HEK293 (cell line): ENCODE measurements at regions not wholly inside any gene's neighbourhood (a gene's known extent, or its start where the extent isn't known, plus 50 kb on each side); places are given as distances from the start of the nearest gene placed in this dataset.

ENCODE experiments used
- CTCF ChIA-PET: fragments of 350-600 bp; formaldehyde crosslinking; extraction: SDS; loops from one replicate; lab custom pipeline; 2021; ENCODE audit warnings: antibody characterized with exemption; lab: Yijun Ruan, JAX
- POLR2A ChIA-PET: fragments of 300-600 bp; formaldehyde crosslinking; extraction: SDS; loops from one replicate; lab custom pipeline; 2020; ENCODE audit warnings: antibody characterized with exemption, inconsistent platforms; lab: Yijun Ruan, JAX
- H3K27ac ChIP-seq: fragments of 200-500 bp; sonication (Bioruptor generic); 2 replicates; pipeline ENCODE4 v1.5.1; 2014; ENCODE audit warnings: low read depth, low read length, control low read depth, inconsistent platforms; ENCODE audit errors: extremely low read depth
- H3K36me3 ChIP-seq, 2 experiments: fragments of 200-500 bp in 1 of 2; sonication (Bioruptor generic) in 1 of 2; 1 replicate in 1 of 2; 2 replicates in 1 of 2; pipeline ENCODE4 v1.5.1; 2014 to 2017; ENCODE audit warnings: inconsistent platforms in 2 of 2, low read length in 2 of 2; ENCODE audit not compliant: control insufficient read depth in 2 of 2, insufficient read depth in 1 of 2
- H3K4me1 ChIP-seq: fragments of 200-500 bp; sonication (Bioruptor generic); 2 replicates; pipeline ENCODE4 v1.5.1; 2014; ENCODE audit warnings: mild to moderate bottlenecking, low read length, inconsistent platforms; ENCODE audit not compliant: control insufficient read depth, insufficient read depth
- H3K4me3 ChIP-seq: 2 replicates; pipeline ENCODE4 v1.5.1; 2011; ENCODE audit warnings: low read depth, mild to moderate bottlenecking, control low read depth, low read length, moderate library complexity
- H3K9me3 ChIP-seq: fragments of 200-500 bp; sonication (Bioruptor generic); 2 replicates; pipeline ENCODE4 v1.5.1; 2014; ENCODE audit warnings: low read depth, low read length, inconsistent platforms; ENCODE audit not compliant: control insufficient read depth, insufficient read depth
- BCL11A ChIP-seq: fragments of 450-650 bp; formaldehyde crosslinking; IDR thresholded peaks from 2 replicates; pipeline ENCODE4 v1.5.1; 2016; ENCODE audit warnings: low read depth, missing biosample characterization, missing genetic modification characterization
- GLI4 ChIP-seq: fragments of 450-650 bp; formaldehyde crosslinking; IDR thresholded peaks from 2 replicates; pipeline ENCODE4 v1.5.1; 2016; ENCODE audit warnings: missing biosample characterization, missing genetic modification characterization
- MEIS1 ChIP-seq: sonication (generic); formaldehyde crosslinking; IDR thresholded peaks from 2 replicates; pipeline ENCODE4 v1.8.1; 2022; ENCODE audit warnings: missing genetic modification reagents, mild to moderate bottlenecking, borderline replicate concordance
- SP7 ChIP-seq: fragments of 450-650 bp; formaldehyde crosslinking; IDR thresholded peaks from 2 replicates; pipeline ENCODE4 v1.5.1; 2016; ENCODE audit warnings: missing biosample characterization, missing genetic modification characterization
- ZFP69B ChIP-seq: fragments of 450-650 bp; formaldehyde crosslinking; IDR thresholded peaks from 2 replicates; pipeline ENCODE4 v1.5.1; 2016; ENCODE audit warnings: missing biosample characterization, missing genetic modification characterization
- ZNF114 ChIP-seq: fragments of 450-650 bp; formaldehyde crosslinking; IDR thresholded peaks from 2 replicates; pipeline ENCODE4 v1.5.0; 2017; ENCODE audit warnings: missing biosample characterization, missing genetic modification characterization
- ZNF132 ChIP-seq: fragments of 450-650 bp; formaldehyde crosslinking; IDR thresholded peaks from 2 replicates; pipeline ENCODE4 v1.5.1; 2017; ENCODE audit warnings: missing biosample characterization, missing genetic modification characterization, borderline replicate concordance
- ZNF169 ChIP-seq: fragments of 450-650 bp; formaldehyde crosslinking; IDR thresholded peaks from 2 replicates; pipeline ENCODE4 v1.5.1; 2016; ENCODE audit warnings: missing biosample characterization, missing genetic modification characterization
- ZNF214 ChIP-seq: fragments of 450-650 bp; formaldehyde crosslinking; IDR thresholded peaks from 2 replicates; pipeline ENCODE4 v1.5.1; 2017; ENCODE audit warnings: missing biosample characterization, mild to moderate bottlenecking, missing genetic modification characterization, borderline replicate concordance
- ZNF24 ChIP-seq: fragments of 450-650 bp; formaldehyde crosslinking; IDR thresholded peaks from 2 replicates; pipeline ENCODE4 v1.5.1; 2016; ENCODE audit warnings: missing biosample characterization, missing genetic modification characterization
- ZNF266 ChIP-seq: fragments of 450-650 bp; formaldehyde crosslinking; IDR thresholded peaks from 2 replicates; pipeline ENCODE4 v1.5.1; 2016; ENCODE audit warnings: missing biosample characterization, missing genetic modification characterization, low read depth
- ZNF416 ChIP-seq: fragments of 450-650 bp; formaldehyde crosslinking; IDR thresholded peaks from 2 replicates; pipeline ENCODE4 v1.5.1; 2016; ENCODE audit warnings: missing biosample characterization, missing genetic modification characterization
- ZNF623 ChIP-seq: fragments of 450-650 bp; formaldehyde crosslinking; IDR thresholded peaks from 2 replicates; pipeline ENCODE4 v1.5.1; 2016; ENCODE audit warnings: missing biosample characterization, missing genetic modification characterization
- ZNF670 ChIP-seq: fragments of 450-650 bp; formaldehyde crosslinking; IDR thresholded peaks from 2 replicates; pipeline ENCODE4 v1.5.1; 2016; ENCODE audit warnings: missing biosample characterization, missing genetic modification characterization, low read depth
- ZNF747 ChIP-seq: fragments of 450-650 bp; formaldehyde crosslinking; IDR thresholded peaks from 2 replicates; pipeline ENCODE4 v1.5.1; 2016; ENCODE audit warnings: missing biosample characterization, missing genetic modification characterization
- TF ChIP-seq, protein P1 (sequence below): fragments of 450-650 bp; formaldehyde crosslinking; IDR thresholded peaks from 2 replicates; pipeline ENCODE4 v1.5.1; 2016; ENCODE audit warnings: missing biosample characterization, missing genetic modification characterization, borderline replicate concordance
- TF ChIP-seq, protein P2 (sequence below): fragments of 450-650 bp; IDR thresholded peaks from 2 replicates; pipeline ENCODE4 v1.5.1; 2018; ENCODE audit warnings: missing biosample characterization, mild to moderate bottlenecking, missing genetic modification characterization
- TF ChIP-seq, protein P3 (sequence below): fragments of 450-650 bp; formaldehyde crosslinking; IDR thresholded peaks from 2 replicates; pipeline ENCODE4 v1.5.1; 2016; ENCODE audit warnings: missing biosample characterization, missing genetic modification characterization
- TF ChIP-seq, protein P4 (sequence below): fragments of 450-650 bp; formaldehyde crosslinking; IDR thresholded peaks from 2 replicates; pipeline ENCODE4 v1.5.1; 2017; ENCODE audit warnings: missing biosample characterization, mild to moderate bottlenecking, missing genetic modification characterization, moderate library complexity

DNA sequence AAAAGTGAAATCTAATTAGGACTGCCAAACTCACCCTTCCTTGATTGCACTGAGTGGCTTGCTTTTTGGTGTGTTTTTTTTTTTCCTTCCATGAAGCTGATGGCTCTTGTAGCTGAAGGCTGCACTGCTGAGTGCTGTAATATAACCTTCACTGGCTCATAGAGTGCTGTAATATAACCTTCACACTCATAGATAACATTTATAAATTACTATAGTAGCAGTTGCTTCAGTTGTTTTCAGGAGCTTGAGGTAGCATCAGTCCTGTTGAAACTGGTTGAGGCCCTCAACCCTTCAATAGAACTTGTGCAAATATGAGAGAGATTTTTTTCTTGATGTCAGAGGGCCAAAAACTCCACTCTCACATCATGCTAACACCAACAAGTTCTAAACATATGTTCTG, 404.9 kb upstream of the MBL2 start:
- Histone ChIP-seq H3K4me1 (no peaks in the 10 kb centered on the region), H3K36me3 (no peaks in the 10 kb centered on the region), H3K4me3 (no peak overlapping the region), H3K9me3 (no peaks in the 10 kb centered on the region), H3K27ac (no peak overlapping the region)
- CTCF ChIA-PET, result interaction anchor here (0.6 kb wide), 1 partner anchor 358 kb away, joined by 5 read pairs; no protein-coding TSS in a partner anchor
- TF ChIP-seq ZNF214 (no peak), ZNF747 (no peak), ZNF670 (tag by site-specific recombination) (no peak), SP7 (no peak), ZNF24 (tag by site-specific recombination) (no peak), ZNF132 (tag by site-specific recombination) (no peak), MEIS1 (CRISPR knock-in tag) (no peak)
- TF ChIP-seq, protein P1, sequence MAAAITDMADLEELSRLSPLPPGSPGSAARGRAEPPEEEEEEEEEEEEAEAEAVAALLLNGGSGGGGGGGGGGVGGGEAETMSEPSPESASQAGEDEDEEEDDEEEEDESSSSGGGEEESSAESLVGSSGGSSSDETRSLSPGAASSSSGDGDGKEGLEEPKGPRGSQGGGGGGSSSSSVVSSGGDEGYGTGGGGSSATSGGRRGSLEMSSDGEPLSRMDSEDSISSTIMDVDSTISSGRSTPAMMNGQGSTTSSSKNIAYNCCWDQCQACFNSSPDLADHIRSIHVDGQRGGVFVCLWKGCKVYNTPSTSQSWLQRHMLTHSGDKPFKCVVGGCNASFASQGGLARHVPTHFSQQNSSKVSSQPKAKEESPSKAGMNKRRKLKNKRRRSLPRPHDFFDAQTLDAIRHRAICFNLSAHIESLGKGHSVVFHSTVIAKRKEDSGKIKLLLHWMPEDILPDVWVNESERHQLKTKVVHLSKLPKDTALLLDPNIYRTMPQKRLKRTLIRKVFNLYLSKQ (tag by site-specific recombination), result no peak
- POLR2A ChIA-PET, result no interaction called here

DNA sequence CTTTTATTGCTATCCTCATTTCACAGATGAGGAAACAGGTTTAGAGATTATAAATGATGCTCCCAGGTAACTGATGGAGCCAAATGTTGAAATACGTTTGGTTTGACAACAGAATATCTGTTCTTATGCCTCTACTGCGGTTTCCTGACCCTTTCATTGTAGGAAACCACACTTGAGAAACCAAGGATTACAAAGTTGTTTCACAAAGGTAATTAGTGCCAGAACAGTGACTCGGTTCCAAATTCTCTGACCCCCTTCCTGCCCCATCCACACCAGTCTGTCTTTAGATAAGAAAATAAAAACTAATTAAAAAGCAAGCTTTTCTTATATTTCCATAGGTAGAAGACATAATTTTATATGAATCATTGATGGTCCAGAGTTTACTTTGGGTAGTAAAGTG, 393.7 kb upstream of the MBL2 start:
- no peaks in the 10 kb centered on the region for H3K4me1 ChIP-seq
- no peaks in the 10 kb centered on the region for H3K36me3 ChIP-seq
- POLR2A ChIA-PET, result no interaction called here
- H3K9me3 ChIP-seq, result no peaks in the 10 kb centered on the region
- H3K27ac ChIP-seq, result no peak overlapping the region
- TF ChIP-seq, protein P2, sequence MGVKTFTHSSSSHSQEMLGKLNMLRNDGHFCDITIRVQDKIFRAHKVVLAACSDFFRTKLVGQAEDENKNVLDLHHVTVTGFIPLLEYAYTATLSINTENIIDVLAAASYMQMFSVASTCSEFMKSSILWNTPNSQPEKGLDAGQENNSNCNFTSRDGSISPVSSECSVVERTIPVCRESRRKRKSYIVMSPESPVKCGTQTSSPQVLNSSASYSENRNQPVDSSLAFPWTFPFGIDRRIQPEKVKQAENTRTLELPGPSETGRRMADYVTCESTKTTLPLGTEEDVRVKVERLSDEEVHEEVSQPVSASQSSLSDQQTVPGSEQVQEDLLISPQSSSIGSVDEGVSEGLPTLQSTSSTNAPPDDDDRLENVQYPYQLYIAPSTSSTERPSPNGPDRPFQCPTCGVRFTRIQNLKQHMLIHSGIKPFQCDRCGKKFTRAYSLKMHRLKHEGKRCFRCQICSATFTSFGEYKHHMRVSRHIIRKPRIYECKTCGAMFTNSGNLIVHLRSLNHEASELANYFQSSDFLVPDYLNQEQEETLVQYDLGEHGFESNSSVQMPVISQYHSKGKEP (tag by site-specific recombination), result no peak
- TF ChIP-seq, protein P3, sequence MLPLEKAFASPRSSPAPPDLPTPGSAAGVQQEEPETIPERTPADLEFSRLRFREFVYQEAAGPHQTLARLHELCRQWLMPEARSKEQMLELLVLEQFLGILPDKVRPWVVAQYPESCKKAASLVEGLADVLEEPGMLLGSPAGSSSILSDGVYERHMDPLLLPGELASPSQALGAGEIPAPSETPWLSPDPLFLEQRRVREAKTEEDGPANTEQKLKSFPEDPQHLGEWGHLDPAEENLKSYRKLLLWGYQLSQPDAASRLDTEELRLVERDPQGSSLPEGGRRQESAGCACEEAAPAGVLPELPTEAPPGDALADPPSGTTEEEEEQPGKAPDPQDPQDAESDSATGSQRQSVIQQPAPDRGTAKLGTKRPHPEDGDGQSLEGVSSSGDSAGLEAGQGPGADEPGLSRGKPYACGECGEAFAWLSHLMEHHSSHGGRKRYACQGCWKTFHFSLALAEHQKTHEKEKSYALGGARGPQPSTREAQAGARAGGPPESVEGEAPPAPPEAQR (tag by site-specific recombination), result no peak
- no peak for TF ChIP-seq ZFP69B
- TF ChIP-seq, protein P4, sequence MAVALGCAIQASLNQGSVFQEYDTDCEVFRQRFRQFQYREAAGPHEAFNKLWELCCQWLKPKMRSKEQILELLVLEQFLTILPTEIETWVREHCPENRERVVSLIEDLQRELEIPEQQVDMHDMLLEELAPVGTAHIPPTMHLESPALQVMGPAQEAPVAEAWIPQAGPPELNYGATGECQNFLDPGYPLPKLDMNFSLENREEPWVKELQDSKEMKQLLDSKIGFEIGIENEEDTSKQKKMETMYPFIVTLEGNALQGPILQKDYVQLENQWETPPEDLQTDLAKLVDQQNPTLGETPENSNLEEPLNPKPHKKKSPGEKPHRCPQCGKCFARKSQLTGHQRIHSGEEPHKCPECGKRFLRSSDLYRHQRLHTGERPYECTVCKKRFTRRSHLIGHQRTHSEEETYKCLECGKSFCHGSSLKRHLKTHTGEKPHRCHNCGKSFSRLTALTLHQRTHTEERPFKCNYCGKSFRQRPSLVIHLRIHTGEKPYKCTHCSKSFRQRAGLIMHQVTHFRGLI (tag by site-specific recombination), result no peak
- no peak for TF ChIP-seq GLI4 (tag by site-specific recombination)
- no peak for TF ChIP-seq ZNF670 (tag by site-specific recombination)
- no peak for TF ChIP-seq ZNF416 (tag by site-specific recombination)
- TF ChIP-seq ZNF623 (tag by site-specific recombination), result no peak
- no peak for TF ChIP-seq ZNF266
- no peak for TF ChIP-seq BCL11A (tag by site-specific recombination)
- TF ChIP-seq ZNF169 (tag by site-specific recombination), result no peak
- no peak for TF ChIP-seq ZNF114 (tag by site-specific recombination)
- CTCF ChIA-PET, result no interaction called here
- H3K4me3 ChIP-seq, result no peak overlapping the region
